Thyroid gland (tissue), 4 donors: ENCODE measurements at regions not wholly inside any gene's neighbourhood (a gene's known extent, or its start where the extent isn't known, plus 50 kb on each side); places are given as distances from the start of the nearest gene placed in this dataset.

Experiments
- POLR2A ChIP-seq, 2 donors: fragments of 450-650 bp; IDR thresholded peaks; one replicate each; pipeline ENCODE4 v1.6.1; 2017; ENCODE audit warnings: antibody characterized with exemption in 2 of 2, mild to moderate bottlenecking in 2 of 2, moderate library complexity in 1 of 2
- TF ChIP-seq, protein P1 (sequence below), 6 experiments: fragments of 200-600 bp in 3 of 6; fragments of 450-650 bp in 3 of 6; sonication (generic) in 3 of 6; IDR thresholded peaks; one replicate each; pipeline ENCODE4 v1.5.1; 2016 to 2019; ENCODE audit warnings: antibody characterized with exemption in 6 of 6, mild to moderate bottlenecking in 2 of 6, inconsistent platforms in 1 of 6, moderate library complexity in 1 of 6

DNA sequence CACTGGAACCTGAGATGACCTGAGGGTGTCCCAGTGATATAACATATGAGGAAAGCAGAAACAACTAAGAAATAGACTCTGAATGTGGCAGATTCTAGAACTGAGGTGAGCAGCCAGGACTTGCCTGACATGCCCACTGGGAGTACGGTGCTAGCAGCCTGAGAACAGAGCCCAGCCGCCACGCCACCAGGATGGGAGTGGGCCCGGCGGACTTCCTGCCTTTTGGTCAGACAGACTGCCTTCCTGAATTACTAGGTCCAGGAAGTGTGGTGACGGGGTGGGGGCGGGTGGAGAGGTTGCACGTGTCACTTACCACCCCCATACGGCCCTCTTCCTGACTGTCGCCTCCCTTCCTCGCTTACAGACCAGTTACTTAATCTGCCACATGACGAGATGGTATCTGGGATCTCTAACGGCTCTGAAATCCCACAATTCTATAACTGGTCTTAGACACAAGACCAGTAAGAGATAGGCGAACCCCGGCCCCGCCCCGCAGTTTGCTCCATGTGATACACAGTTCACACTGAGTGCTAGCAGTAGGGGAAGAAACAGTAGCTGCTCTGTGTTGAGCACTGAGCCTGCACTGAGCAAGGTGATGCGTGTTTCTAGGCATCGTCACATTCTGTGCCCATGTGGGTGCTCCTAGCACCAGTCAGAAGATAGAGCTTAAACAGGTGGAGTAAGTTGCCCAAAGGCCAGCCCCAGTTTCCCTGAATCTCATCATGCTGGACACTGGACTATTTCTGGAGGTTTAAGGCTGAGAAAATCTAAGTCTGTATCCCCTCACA is 95.7 kb downstream of the CPN2 start:
- TF ChIP-seq, protein P1, sequence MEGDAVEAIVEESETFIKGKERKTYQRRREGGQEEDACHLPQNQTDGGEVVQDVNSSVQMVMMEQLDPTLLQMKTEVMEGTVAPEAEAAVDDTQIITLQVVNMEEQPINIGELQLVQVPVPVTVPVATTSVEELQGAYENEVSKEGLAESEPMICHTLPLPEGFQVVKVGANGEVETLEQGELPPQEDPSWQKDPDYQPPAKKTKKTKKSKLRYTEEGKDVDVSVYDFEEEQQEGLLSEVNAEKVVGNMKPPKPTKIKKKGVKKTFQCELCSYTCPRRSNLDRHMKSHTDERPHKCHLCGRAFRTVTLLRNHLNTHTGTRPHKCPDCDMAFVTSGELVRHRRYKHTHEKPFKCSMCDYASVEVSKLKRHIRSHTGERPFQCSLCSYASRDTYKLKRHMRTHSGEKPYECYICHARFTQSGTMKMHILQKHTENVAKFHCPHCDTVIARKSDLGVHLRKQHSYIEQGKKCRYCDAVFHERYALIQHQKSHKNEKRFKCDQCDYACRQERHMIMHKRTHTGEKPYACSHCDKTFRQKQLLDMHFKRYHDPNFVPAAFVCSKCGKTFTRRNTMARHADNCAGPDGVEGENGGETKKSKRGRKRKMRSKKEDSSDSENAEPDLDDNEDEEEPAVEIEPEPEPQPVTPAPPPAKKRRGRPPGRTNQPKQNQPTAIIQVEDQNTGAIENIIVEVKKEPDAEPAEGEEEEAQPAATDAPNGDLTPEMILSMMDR (IDR thresholded peaks at IDR 0.05) = no peak
- no peak for TF ChIP-seq POLR2A (IDR thresholded peaks at IDR 0.05)
